ENCODE measurements at regions not wholly inside any gene's neighbourhood (a gene's known extent, or its start where the extent isn't known, plus 50 kb on each side); places are given as distances from the start of the nearest gene placed in this dataset.

DNA sequence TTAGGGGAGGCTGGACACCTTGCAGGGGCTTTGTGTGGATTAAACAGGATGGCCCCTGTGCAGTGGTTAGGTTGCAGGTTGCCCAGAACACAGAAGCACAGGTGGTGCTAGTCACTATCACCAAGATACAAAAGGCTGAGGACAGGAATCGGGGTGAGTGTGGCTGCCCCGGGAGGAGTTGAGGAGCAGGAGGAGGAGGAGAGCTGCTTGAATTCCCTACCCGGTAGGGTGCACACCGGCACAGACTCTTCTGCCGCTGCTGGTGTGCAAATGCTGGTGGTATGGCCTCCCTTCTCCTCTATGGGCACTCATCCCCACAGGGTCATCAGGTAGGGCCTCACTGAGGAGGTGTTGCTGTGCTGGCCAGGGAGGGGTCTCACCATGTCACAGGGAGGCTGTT lies 67.5 kb upstream of the SMAD6 start:
- Histone ChIP-seq H3K4me2 (ENCODE audit: insufficient read depth, low read length) (no peak overlapping the region), H3K36me3 (ENCODE audit: control insufficient read depth, insufficient read depth, low read length) (peaks cover 41% of the 10 kb centered on the region), H3K9me1 (ENCODE audit: control insufficient read depth, insufficient read depth, low read length) (peaks cover 5% of the 10 kb centered on the region), H4K20me1 (replicated peaks; ENCODE audit: control insufficient read depth, insufficient read depth, low read length) (peaks cover 36% of the 10 kb centered on the region), H3K9ac (ENCODE audit: insufficient read depth in 1 of 2, low read depth in 2 of 2, low read length in 2 of 2) (peak overlapping the region in 1 of 2 experiments; percentile 71; a peak in 1 of 4 replicates), H3K4me3 (no peak overlapping the region), H3K27me3 (ENCODE audit: control insufficient read depth in 2 of 2, insufficient read depth in 2 of 2, low read length in 2 of 2) (no peaks in the 10 kb centered on the region), H3K27ac (ENCODE audit: extremely low read depth, low read depth, low read length) (no peak overlapping the region), H3K79me2 (ENCODE audit: control insufficient read depth, insufficient read depth, low read length) (peaks cover 92% of the 10 kb centered on the region), H2AFZ (ENCODE audit: low read depth, low read length) (no peak overlapping the region), H3K4me1 (replicated peaks in 1 of 2; ENCODE audit: control insufficient read depth in 2 of 2, insufficient read depth in 2 of 2, low read length in 2 of 2) (peaks cover 35 to 61% of the 10 kb centered on the region in 2 experiments), H3K9me3 (replicated peaks; ENCODE audit: control insufficient read depth, insufficient read depth, low read depth, low read length) (no peaks in the 10 kb centered on the region)
- CTCF ChIA-PET (ENCODE audit: low intra/inter-chr PET ratio): no interaction called here
- DNase-seq (ENCODE audit: extremely low read depth in 1 of 4, low spot score in 3 of 4): no peak
- no peak for ATAC-seq
- no TSS peak for BruUV-seq (replicated peaks)
- 73% methylated on average over 5 of the region's 5 CpGs for WGBS (ENCODE audit: insufficient coverage, low coverage, missing lambda C conversion rate)
- TF ChIP-seq, protein P1, sequence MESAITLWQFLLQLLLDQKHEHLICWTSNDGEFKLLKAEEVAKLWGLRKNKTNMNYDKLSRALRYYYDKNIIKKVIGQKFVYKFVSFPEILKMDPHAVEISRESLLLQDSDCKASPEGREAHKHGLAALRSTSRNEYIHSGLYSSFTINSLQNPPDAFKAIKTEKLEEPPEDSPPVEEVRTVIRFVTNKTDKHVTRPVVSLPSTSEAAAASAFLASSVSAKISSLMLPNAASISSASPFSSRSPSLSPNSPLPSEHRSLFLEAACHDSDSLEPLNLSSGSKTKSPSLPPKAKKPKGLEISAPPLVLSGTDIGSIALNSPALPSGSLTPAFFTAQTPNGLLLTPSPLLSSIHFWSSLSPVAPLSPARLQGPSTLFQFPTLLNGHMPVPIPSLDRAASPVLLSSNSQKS (CRISPR knock-in tag; IDR thresholded peaks at IDR 0.05): no peak
- TF ChIP-seq, protein P2, sequence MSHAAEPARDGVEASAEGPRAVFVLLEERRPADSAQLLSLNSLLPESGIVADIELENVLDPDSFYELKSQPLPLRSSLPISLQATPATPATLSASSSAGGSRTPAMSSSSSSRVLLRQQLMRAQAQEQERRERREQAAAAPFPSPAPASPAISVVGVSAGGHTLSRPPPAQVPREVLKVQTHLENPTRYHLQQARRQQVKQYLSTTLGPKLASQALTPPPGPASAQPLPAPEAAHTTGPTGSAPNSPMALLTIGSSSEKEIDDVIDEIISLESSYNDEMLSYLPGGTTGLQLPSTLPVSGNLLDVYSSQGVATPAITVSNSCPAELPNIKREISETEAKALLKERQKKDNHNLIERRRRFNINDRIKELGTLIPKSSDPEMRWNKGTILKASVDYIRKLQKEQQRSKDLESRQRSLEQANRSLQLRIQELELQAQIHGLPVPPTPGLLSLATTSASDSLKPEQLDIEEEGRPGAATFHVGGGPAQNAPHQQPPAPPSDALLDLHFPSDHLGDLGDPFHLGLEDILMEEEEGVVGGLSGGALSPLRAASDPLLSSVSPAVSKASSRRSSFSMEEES (CRISPR knock-in tag; IDR thresholded peaks at IDR 0.05): no peak
- TF ChIP-seq ZFP36 (IDR thresholded peaks at IDR 0.05; ENCODE audit: low read depth, low read length, partially characterized antibody) (peak; percentile 28), TOE1 (IDR thresholded peaks at IDR 0.05; ENCODE audit: borderline replicate concordance) (no peak), TOE1 (CRISPR knock-in tag; IDR thresholded peaks at IDR 0.05; ENCODE audit: borderline replicate concordance, low read depth) (no peak)
- TF ChIP-seq, protein P3, sequence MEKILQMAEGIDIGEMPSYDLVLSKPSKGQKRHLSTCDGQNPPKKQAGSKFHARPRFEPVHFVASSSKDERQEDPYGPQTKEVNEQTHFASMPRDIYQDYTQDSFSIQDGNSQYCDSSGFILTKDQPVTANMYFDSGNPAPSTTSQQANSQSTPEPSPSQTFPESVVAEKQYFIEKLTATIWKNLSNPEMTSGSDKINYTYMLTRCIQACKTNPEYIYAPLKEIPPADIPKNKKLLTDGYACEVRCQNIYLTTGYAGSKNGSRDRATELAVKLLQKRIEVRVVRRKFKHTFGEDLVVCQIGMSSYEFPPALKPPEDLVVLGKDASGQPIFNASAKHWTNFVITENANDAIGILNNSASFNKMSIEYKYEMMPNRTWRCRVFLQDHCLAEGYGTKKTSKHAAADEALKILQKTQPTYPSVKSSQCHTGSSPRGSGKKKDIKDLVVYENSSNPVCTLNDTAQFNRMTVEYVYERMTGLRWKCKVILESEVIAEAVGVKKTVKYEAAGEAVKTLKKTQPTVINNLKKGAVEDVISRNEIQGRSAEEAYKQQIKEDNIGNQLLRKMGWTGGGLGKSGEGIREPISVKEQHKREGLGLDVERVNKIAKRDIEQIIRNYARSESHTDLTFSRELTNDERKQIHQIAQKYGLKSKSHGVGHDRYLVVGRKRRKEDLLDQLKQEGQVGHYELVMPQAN (IDR thresholded peaks at IDR 0.05; ENCODE audit: borderline replicate concordance): no peak
- no peak for FAIRE-seq
- intact Hi-C loops (cut with micrococcal nuclease) (no loop called here), in situ Hi-C loops (cut with MboI) (no loop called here)
- POLR2A ChIA-PET: interaction anchor here (0.5 to 1.7 kb wide), 2 partner anchors 9 to 248 kb away, joined by 3 to 4 read pairs; no protein-coding TSS in a partner anchor

All from K562 (cell line).